HG03175 (cell line): ENCODE measurements at regions not wholly inside any gene's neighbourhood (a gene's known extent, or its start where the extent isn't known, plus 50 kb on each side); places are given as distances from the start of the nearest gene placed in this dataset.

Experiments
- ATAC-seq: cut with Tn5 transposase; IDR thresholded peaks from one replicate; pipeline ENCODE4 v1.9.1; 2021; ENCODE audit warnings: mild to moderate bottlenecking, moderate library complexity; ENCODE audit not compliant: unreplicated experiment

- no peak for ATAC-seq
Measured at GRCh38 chr7:18445483-18445882, 50.1 kb upstream of the HDAC9 start.
